ENCODE measurements at regions not wholly inside any gene's neighbourhood (a gene's known extent, or its start where the extent isn't known, plus 50 kb on each side); places are given as distances from the start of the nearest gene placed in this dataset.
A peak's percentile ranks its signal among the peaks of the same experiment; 100 is the strongest.

DNA sequence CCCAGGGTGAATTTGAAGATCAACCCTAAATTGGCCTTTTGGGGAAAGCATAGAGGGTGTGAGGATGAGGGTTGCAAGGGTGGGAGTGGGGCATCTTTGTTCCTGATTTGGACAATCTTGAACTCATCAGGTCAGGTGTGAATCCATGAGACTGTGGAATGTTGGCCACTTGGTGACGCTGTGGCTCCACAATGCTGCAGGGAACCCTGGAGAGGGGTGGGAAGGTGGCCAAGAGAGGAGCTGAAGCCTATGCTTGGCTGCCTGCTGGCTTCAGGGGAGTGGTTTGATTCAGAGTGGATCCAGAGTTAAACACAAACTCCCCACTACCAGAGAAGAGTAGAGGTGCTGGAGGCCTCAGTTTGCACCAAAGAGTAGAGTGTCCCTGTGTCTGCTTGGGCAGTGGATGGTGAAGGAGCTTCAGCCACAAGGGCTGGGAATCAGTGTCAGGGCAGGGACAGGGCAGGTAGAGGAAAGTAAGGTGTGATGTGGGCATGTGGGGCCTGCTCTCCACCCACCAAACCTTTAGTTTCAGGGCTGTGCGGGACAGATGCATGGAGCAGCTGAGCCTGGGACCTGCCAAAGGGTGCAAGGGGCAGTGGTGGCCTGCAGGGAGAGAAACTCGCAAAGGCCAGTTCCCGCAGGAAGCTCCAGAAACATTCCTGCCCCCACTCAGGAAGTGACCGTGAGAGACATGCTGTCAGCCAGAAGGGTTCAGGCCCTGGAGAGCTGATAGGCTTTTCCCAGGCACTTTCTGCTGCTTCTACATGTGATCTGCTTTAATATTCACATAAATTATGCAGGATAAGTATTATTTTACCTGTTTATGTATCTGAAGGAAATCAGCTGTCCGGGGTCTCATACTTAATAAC is 81.0 kb upstream of the PRSS58 start:
- TF ChIP-seq EZH2 (IDR thresholded peaks at IDR 0.05; ENCODE audit: borderline replicate concordance, low read depth, low read length, poor library complexity, severe bottlenecking) = no peak
- TF ChIP-seq, protein P1, sequence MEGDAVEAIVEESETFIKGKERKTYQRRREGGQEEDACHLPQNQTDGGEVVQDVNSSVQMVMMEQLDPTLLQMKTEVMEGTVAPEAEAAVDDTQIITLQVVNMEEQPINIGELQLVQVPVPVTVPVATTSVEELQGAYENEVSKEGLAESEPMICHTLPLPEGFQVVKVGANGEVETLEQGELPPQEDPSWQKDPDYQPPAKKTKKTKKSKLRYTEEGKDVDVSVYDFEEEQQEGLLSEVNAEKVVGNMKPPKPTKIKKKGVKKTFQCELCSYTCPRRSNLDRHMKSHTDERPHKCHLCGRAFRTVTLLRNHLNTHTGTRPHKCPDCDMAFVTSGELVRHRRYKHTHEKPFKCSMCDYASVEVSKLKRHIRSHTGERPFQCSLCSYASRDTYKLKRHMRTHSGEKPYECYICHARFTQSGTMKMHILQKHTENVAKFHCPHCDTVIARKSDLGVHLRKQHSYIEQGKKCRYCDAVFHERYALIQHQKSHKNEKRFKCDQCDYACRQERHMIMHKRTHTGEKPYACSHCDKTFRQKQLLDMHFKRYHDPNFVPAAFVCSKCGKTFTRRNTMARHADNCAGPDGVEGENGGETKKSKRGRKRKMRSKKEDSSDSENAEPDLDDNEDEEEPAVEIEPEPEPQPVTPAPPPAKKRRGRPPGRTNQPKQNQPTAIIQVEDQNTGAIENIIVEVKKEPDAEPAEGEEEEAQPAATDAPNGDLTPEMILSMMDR (conservative IDR thresholded peaks at IDR 0.05; ENCODE audit: low read depth, low read length) = peak; percentile 82
